ENCODE measurements at regions not wholly inside any gene's neighbourhood (a gene's known extent, or its start where the extent isn't known, plus 50 kb on each side); places are given as distances from the start of the nearest gene placed in this dataset.

GRCh38 chr16:17804857-17805256 lies 334.1 kb upstream of the XYLT1 start:
- no peaks in the 10 kb centered on the region for H3K27me3 Mint-ChIP-seq (ENCODE audit: insufficient read depth, unreplicated experiment)
- CTCF ChIA-PET, result interaction anchor here (0.7 kb wide), 1 partner anchor 272 kb away, joined by 3 read pairs; no protein-coding TSS in a partner anchor
- POLR2A ChIA-PET, result no interaction called here
- H3K36me3 Mint-ChIP-seq (ENCODE audit: insufficient read depth, unreplicated experiment), result no peaks in the 10 kb centered on the region
- TF ChIP-seq CTCF (IDR thresholded peaks at IDR 0.05; ENCODE audit: unreplicated experiment), result no peak
- BruUV-seq (replicated peaks), result no TSS peak
- H3K9me3 Mint-ChIP-seq (ENCODE audit: unreplicated experiment), result peaks cover 16% of the 10 kb centered on the region
- H3K4me1 Mint-ChIP-seq (ENCODE audit: insufficient read depth, unreplicated experiment), result no peaks in the 10 kb centered on the region
- no peak for DNase-seq (ENCODE audit: unreplicated experiment)
- intact Hi-C loops (cut with micrococcal nuclease), result no loop called here
- no peak overlapping the region for H3K4me3 Mint-ChIP-seq (ENCODE audit: unreplicated experiment)
- H3K27ac Mint-ChIP-seq (ENCODE audit: low read depth, unreplicated experiment), result no peak overlapping the region

DNA sequence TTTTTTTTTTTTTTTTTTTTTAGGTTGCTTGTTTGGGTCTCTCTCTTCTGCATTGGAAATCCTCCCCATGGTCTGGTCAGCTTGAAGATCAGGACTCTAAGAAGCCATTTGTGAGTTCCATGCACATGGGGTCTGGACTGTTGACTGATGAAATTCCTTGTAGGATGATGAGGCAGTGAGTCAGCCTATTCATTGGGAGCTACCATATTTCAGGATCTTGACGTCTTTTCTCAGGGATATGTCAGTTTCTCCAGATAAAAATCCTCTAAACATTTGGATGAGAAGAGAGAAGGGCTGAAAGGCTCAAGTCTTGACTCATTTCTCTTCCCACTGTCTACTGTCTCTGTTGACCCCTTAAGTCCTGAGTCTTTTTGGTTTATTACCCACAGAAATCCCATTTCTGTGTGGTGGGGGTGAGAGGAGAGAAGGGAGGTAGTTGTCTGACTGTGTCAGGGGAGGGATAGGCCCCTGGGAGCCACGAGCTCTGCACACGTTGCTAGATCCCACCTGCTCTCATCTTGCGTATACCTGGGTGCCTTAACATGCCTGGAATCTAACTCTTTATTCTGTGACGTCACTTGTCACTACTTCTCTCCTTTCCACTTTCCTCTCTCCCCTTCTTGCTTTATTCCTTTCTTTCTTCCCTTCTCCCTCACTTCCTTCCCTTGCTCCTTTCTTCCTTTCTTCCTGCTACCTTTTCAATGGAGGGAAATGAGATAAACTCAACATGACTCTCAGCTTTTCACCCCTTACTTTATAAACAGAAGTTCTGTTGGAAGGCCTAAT lies 333.1 kb upstream of the XYLT1 start:
- intact Hi-C loops (cut with micrococcal nuclease), result no loop called here
- no peaks in the 10 kb centered on the region for H3K27me3 Mint-ChIP-seq (ENCODE audit: insufficient read depth, unreplicated experiment)
- no TSS peak for BruUV-seq (replicated peaks)
- ChIA-PET CTCF (no interaction called here), POLR2A (no interaction called here)
- no peaks in the 10 kb centered on the region for H3K4me1 Mint-ChIP-seq (ENCODE audit: insufficient read depth, unreplicated experiment)
- no peaks in the 10 kb centered on the region for H3K36me3 Mint-ChIP-seq (ENCODE audit: insufficient read depth, unreplicated experiment)
- H3K27ac Mint-ChIP-seq (ENCODE audit: low read depth, unreplicated experiment), result no peak overlapping the region
- no peak for TF ChIP-seq CTCF (IDR thresholded peaks at IDR 0.05; ENCODE audit: unreplicated experiment)
- H3K9me3 Mint-ChIP-seq (ENCODE audit: unreplicated experiment), result peaks cover 16% of the 10 kb centered on the region
- H3K4me3 Mint-ChIP-seq (ENCODE audit: unreplicated experiment), result no peak overlapping the region
- DNase-seq (ENCODE audit: unreplicated experiment), result no peak

DNA sequence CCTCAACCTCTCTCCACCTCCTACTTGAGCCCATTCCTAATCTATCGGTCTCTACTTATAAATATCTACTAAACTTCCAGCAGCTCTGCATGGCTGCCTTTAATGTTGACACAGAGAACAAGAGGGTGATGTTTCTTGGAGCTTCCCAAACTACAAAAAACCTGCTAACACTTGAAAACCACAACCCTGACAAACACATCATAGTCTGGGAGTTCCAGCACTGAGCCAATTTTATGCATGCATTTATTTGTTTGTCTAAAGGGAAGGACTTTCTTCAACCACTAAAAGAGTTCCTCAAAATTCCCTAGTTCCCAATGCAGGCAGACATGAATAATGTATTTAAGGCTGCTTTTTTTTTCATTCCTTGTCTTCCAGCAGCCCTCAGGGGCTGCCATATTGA lies 331.8 kb upstream of the XYLT1 start:
- CTCF ChIA-PET, result no interaction called here

GRCh38 chr16:17801068-17801467 lies 330.3 kb upstream of the XYLT1 start:
- Mint-ChIP-seq H3K36me3 (ENCODE audit: insufficient read depth, unreplicated experiment) (no peaks in the 10 kb centered on the region), H3K9me3 (ENCODE audit: unreplicated experiment) (peaks cover 32% of the 10 kb centered on the region), H3K4me3 (ENCODE audit: unreplicated experiment) (no peak overlapping the region), H3K27ac (ENCODE audit: low read depth, unreplicated experiment) (no peak overlapping the region), H3K27me3 (ENCODE audit: insufficient read depth, unreplicated experiment) (no peaks in the 10 kb centered on the region), H3K4me1 (ENCODE audit: insufficient read depth, unreplicated experiment) (no peaks in the 10 kb centered on the region)
- ChIA-PET POLR2A (no interaction called here), CTCF (interaction anchor here (0.7 to 1.4 kb wide), 2 partner anchors 8 to 13 kb away, joined by 3 to 7 read pairs; no protein-coding TSS in a partner anchor)
- DNase-seq (ENCODE audit: unreplicated experiment), result no peak
- BruUV-seq (replicated peaks), result no TSS peak
- no peak for TF ChIP-seq CTCF (IDR thresholded peaks at IDR 0.05; ENCODE audit: unreplicated experiment)
- intact Hi-C loops (cut with micrococcal nuclease), result no loop called here

More for the DNA sequence above, 331.8 kb upstream of the XYLT1 start:
- no TSS peak for BruUV-seq (replicated peaks)
- intact Hi-C loops (cut with micrococcal nuclease), result no loop called here
- H3K27ac Mint-ChIP-seq (ENCODE audit: low read depth, unreplicated experiment), result no peak overlapping the region
- no peak for TF ChIP-seq CTCF (IDR thresholded peaks at IDR 0.05; ENCODE audit: unreplicated experiment)
- no peaks in the 10 kb centered on the region for H3K4me1 Mint-ChIP-seq (ENCODE audit: insufficient read depth, unreplicated experiment)
- H3K9me3 Mint-ChIP-seq (ENCODE audit: unreplicated experiment), result peaks cover 24% of the 10 kb centered on the region
- DNase-seq (ENCODE audit: unreplicated experiment), result no peak
- POLR2A ChIA-PET, result no interaction called here
- no peaks in the 10 kb centered on the region for H3K36me3 Mint-ChIP-seq (ENCODE audit: insufficient read depth, unreplicated experiment)
- H3K4me3 Mint-ChIP-seq (ENCODE audit: unreplicated experiment), result no peak overlapping the region
- no peaks in the 10 kb centered on the region for H3K27me3 Mint-ChIP-seq (ENCODE audit: insufficient read depth, unreplicated experiment)

All from MCF 10A (cell line).